ENCODE measurements at regions not wholly inside any gene's neighbourhood (a gene's known extent, or its start where the extent isn't known, plus 50 kb on each side); places are given as distances from the start of the nearest gene placed in this dataset.

DNA sequence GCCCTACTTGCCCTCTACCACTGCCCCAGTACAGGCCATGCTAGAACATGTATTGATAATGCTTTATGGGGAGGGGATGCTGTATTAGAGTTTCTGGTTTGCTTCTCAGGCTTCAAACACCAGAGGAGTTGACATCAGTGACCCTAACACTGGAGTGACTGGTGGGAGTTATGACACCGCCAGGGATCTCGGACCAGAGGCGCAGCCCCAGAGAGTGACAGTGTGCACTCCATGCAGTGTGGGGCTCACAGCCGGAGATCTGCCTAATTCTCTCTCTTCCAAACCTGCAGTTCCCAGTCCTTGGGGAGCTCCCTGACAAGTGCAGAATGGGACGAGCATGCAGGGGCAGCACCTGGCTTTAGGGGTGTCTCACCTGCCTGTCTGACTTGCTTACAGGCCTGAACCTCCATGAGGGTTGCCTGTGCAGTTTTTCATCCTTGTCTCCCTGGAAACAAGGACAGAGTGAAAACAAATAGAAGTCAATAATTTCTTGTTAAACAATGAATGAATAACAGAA lies 244.9 kb upstream of the MYT1L start:
- TF ChIP-seq, protein P1, sequence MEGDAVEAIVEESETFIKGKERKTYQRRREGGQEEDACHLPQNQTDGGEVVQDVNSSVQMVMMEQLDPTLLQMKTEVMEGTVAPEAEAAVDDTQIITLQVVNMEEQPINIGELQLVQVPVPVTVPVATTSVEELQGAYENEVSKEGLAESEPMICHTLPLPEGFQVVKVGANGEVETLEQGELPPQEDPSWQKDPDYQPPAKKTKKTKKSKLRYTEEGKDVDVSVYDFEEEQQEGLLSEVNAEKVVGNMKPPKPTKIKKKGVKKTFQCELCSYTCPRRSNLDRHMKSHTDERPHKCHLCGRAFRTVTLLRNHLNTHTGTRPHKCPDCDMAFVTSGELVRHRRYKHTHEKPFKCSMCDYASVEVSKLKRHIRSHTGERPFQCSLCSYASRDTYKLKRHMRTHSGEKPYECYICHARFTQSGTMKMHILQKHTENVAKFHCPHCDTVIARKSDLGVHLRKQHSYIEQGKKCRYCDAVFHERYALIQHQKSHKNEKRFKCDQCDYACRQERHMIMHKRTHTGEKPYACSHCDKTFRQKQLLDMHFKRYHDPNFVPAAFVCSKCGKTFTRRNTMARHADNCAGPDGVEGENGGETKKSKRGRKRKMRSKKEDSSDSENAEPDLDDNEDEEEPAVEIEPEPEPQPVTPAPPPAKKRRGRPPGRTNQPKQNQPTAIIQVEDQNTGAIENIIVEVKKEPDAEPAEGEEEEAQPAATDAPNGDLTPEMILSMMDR (IDR thresholded peaks at IDR 0.05; ENCODE audit: insufficient read depth, low read depth, low read length, missing control alignments), result no peak
- no peak for DNase-seq (ENCODE audit: low read depth)

DNA sequence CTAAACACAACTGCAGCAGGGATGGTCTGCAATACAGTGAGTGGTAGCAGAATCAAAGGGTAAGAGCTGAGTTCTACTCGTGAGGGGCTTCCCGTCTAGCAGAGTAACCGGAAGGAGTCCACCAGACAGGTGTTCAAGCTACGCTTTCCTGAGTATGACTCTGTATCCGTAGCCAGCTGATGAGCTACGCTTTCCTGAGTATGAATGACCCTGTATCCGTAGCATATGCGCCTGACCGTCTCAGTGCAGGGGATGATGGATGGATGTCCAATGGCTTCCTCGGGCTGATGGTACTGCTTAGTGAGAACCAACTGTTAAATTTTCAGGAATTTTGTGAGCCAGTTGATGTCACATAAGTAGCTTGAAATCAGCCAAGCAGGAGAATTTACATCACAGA lies 244.1 kb upstream of the MYT1L start:
- no peak for DNase-seq (ENCODE audit: low read depth)
- TF ChIP-seq, protein P1 (IDR thresholded peaks at IDR 0.05; ENCODE audit: insufficient read depth, low read depth, low read length, missing control alignments), result no peak
- H3K4me3 ChIP-seq (ENCODE audit: low read depth, low read length), result no peak overlapping the region

More for the DNA sequence above, 244.9 kb upstream of the MYT1L start:
- H3K4me3 ChIP-seq (ENCODE audit: low read depth, low read length), result no peak overlapping the region

DNA sequence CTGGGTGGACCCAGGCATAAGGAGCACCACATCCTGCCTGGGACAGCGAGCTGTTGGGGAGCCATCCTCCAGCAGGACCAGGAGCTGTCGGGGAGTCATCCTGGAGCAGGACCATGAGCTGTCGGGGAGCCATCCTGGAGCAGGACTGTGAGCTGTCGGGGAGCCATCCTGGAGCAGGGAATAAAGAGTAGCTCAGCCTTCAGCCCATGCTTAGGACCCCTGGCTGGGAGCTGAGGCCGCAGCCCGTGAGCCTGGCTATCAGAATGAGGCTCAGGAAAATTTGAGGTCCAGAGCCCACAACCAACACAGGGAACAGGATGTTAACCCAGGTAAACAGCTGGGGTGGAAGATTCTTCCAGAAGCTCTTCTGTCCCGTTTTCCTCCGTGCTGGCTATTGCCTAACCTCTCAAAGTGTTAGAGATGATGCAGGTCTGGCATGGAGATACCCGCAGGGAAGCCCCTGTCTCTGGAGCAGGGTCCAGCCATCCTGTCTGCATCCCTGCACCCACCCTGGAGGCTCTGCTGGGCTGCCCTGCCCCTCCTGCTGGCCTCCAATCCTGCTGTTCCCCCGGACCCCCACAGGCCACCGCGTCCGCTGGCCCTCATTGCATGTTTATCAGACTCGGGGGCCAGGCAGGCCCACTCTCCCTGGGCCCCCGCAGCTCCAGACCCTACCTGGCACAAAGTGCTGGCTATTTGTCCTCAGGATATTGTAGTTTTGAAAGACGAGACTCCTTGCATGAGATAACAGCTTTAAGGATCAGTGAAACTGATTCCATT lies 243.5 kb upstream of the MYT1L start:
- DNase-seq (ENCODE audit: low read depth), result no peak
- H3K4me3 ChIP-seq (ENCODE audit: low read depth, low read length), result no peak overlapping the region
- TF ChIP-seq, protein P1 (IDR thresholded peaks at IDR 0.05; ENCODE audit: insufficient read depth, low read depth, low read length, missing control alignments), result no peak

DNA sequence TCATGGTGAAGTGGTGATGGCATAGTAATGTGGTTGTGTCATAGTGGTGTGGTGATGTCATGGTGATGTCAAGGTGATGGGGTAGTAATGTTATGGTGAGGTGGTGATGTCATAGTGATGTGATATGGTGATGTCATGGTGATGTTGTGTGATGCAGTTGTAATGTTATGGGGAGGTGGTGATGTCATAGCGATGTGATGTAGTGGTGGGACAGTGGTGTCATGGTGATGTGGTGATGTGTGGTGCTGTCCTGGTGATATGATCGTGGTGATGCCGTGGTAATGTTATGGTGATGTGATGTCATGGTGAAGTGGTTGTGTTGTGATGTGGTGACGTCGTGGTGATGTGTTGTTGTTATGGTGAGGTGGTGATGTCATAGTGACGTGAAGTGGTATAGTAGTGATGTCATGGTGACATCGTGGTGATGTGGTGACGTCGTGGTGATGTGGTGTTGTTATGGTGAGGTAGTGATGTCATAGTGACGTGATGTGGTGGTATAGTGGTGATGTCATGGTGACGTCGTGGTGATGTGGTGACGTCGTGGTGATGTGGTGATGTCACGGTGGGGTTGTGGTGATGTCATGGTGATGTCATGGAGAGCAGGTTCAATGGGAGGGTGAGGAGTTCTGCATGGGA lies 242.7 kb upstream of the MYT1L start:
- TF ChIP-seq, protein P1 (IDR thresholded peaks at IDR 0.05; ENCODE audit: insufficient read depth, low read depth, low read length, missing control alignments), result no peak
- no peak overlapping the region for H3K4me3 ChIP-seq (ENCODE audit: low read depth, low read length)
- peak; percentile 7 for DNase-seq (ENCODE audit: low read depth)

DNA sequence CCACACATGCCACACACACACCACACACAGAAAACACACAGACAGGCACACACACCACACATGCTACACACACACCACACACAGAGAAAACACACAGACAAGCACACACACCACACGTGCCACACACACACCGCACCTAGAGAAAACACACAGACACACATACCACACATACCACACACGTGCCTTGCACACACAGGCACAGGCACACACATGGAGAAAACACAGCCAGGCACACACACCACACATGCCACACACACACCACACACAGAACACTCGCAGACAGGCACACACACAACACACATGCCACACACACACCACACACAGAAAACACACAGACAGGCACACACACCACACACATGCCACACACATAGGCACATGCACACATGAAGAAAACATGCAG lies 242.1 kb upstream of the MYT1L start:
- DNase-seq (ENCODE audit: low read depth), result no peak
- TF ChIP-seq, protein P1 (IDR thresholded peaks at IDR 0.05; ENCODE audit: insufficient read depth, low read depth, low read length, missing control alignments), result no peak
- H3K4me3 ChIP-seq (ENCODE audit: low read depth, low read length), result no peak overlapping the region

DNA sequence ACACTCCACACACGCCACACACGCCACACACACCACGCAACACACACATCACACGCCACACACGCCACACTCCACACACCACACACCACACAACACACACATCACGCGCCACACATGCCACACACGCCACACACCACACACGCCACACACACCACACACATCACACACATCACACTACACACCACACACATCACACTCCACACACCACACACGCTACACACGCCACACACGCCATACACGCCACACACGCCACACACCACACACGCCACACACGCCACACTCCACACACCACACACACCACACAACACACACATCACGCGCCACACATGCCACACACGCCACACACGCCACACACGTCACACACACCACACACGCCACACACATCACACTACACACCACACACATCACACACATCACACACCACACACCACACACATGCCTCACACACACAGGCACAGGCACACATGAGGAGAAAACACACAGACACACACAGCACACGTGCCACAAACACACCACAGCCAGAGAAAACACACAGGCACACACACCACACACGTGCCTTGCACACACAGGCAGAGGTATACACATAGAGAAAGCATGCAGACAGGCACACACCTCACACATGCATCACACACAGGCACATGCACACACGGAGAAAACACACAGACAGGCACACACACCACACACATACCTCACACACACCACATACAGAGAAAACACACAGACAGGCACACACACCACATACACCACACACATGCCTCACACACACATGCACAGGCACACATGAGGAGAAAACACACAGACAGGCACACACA lies 241.5 kb upstream of the MYT1L start:
- TF ChIP-seq, protein P1 (IDR thresholded peaks at IDR 0.05; ENCODE audit: insufficient read depth, low read depth, low read length, missing control alignments), result no peak
- H3K4me3 ChIP-seq (ENCODE audit: low read depth, low read length), result no peak overlapping the region
- DNase-seq (ENCODE audit: low read depth), result no peak
